T-helper 2 cell (primary cell): ENCODE measurements at regions not wholly inside any gene's neighbourhood (a gene's known extent, or its start where the extent isn't known, plus 50 kb on each side); places are given as distances from the start of the nearest gene placed in this dataset.
A peak's percentile ranks its signal among the peaks of the same experiment; 100 is the strongest.

ENCODE experiments used
- DNase-seq, 5 experiments: peaks; one replicate each; pipeline versions ENCODE4 v3.0.0 to v3.0.0-alpha.2; 2012 to 2022

DNA sequence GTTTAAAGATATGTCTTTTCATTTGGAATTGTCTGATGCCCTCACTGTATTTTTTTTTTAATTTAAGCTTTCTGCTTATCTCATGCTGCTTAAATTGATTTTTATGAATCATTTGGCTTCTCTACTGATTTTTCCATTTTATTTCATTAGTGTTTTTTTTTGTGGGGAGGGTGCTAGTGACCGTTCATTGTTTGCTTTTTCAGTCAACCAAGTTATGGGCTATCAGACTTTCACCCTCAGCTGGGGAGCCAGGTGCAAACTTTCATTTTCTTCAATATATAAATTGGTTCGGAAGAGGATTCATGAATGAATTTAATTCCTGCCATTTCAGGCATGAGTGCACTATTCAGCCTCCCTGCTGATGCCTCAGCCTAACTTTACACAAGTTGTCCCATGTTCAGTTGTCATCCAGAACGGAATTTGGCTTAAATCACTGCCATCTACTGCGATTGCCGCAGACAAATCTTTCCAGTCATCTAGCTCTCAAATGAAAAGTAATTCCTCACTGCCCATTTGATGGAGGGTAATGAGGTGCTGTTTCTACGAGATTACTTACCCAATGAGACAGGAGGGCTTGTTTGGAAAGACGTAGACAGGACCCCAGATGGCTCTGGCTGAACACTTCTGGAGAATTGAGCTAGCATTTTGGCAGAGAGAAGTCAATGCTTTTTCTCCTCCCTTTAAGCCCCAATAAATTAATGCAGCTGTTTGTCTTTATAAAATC lies 89.9 kb upstream of the RORA start:
- no peak for DNase-seq

- DNase-seq, result no peak
These were observed 89.2 kb upstream of the RORA start for GRCh38 chr15:61318301-61318700.

DNA sequence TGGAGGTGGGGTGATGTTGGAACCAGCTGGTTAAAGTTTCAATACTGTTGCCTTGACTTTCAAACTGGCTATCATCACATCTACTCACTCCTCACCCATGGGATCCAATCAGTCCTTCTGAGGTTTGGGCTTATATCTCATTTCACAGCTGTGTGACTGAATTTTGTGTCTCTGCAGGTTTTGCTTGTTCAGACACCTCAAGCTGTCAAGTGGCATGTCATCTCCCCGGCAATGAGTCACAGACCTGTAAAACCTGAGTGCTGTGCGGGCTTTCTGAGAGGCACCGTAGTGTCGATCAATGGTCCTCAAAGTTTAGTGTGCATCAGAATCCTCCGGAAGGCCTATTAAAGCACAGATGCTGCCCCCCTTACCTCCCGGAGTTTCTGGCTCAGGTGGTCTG lies 86.4 kb upstream of the RORA start:
- DNase-seq, result peak in 1 of 5 experiments; percentile 3

- no peak for DNase-seq
These were observed 85.3 kb upstream of the RORA start for GRCh38 chr15:61314427-61314826.

DNA sequence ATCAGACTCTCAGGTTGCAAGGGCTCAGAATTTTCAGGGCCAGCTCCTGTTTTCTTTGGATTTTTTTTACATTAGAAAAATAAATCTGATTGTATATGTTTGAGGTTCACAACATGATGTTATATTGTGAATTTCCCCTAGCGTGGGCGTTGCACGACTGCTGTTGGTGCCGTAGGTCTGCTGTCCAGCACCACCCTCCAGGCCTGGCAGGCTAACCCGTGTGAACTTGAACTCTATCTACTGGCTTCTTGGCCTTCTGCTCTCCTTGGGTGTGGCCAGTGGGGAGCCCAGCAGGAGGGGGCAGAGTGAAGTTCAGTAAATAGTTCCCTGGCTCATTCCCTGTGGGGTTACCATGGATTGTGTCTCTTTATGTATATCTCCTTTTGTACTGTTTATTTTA lies 80.5 kb upstream of the RORA start:
- DNase-seq, result no peak

- no peak for DNase-seq
These were observed 80.0 kb upstream of the RORA start for GRCh38 chr15:61309031-61309511.

DNA sequence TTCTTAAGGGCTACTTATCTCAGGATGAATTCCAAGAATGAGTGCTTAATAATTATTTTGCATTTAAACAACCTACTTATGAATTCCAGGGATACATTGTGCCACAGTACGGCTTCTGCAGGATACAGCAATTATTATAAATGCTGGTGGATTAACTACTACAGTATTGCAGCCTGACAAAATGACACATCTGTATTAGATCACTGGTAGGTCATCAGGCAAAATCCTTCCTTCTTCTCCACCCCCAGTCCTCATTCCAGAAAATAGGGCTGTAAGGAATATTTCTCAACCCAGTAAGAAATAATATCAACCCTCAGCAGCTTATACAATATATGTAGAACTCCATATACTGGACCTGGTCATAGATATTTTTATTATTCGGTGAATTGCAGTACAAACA lies 79.3 kb upstream of the RORA start:
- no peak for DNase-seq

DNA sequence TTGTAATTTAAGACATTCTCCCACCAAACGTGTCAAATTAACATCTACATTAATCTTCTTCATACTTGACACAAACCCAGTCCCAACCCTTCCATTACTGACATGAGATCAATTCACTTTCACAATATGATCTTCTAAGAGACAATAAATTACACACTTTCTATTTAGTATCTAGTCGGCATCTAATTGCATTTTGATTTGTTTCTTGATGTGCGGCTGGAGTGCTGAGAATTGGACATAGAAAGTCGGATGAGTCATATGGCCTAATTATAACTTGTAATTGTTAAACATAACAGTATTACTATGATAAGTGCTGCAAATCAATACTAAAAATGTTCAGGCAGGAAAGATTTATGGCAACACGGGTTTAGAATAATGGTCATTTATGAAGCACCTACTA lies 78.4 kb upstream of the RORA start:
- DNase-seq, result no peak

- no peak for DNase-seq
These were observed 72.6 kb upstream of the RORA start for GRCh38 chr15:61301701-61302100.

DNA sequence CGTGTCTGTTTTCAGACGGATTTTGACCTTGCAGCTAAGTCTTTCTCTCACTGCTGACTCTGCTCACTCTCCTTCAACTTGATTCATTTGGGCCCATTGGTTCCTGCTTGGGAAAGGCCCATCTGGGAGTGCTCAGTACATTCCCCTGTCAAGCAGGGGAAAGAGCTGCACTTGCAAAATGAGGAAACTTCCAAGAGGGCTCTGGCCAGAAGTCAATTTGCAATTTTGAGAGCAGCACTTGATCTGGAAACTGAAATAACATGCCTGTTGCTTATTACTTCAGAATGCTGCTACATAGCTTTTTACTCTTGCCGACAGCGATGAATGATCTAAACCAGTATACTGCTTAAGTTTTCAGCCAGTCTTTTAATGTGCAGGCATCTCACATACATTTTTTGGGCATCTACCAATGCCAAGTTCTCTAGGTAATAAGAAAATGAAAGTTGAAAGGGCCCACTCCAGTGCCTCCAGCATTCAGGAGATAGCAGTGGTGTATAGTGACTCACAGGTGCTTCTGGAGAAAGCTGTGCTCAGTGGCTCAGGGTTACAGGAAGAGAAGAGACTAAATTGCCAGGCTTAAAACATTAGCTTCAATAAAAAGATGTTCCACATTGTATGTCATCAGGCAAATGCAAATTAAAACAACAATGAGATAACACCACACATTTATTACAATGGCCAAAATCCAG lies 70.1 kb upstream of the RORA start:
- no peak for DNase-seq

DNA sequence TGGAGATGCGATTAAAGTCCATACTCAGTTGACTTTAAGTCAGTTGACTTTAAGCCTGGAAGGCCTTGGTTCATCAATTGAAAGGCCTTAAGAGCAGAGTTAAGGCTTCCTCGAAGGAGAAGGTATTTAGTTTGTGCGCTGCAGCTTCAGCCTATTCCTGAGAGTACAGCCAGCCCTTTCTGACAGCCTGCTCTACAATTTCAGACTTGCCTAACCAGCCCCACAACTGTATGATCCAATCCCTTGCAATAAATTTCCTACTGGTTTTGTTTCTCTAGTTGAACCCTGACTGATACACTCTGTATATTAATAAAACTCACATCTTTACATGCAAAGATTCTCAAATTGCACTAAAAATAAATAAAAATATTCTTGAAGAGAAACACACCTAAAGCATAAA lies 66.1 kb upstream of the RORA start:
- DNase-seq, result no peak

GRCh38 chr15:61282661-61283060 lies 53.6 kb upstream of the RORA start:
- no peak for DNase-seq

- DNase-seq, result no peak
These were observed 52.2 kb upstream of the RORA start for GRCh38 chr15:61281328-61281727.
